ENCODE measurements at regions not wholly inside any gene's neighbourhood (a gene's known extent, or its start where the extent isn't known, plus 50 kb on each side); places are given as distances from the start of the nearest gene placed in this dataset.
"Not testable (repeated sequence)": the region's sequence is repeated elsewhere in the genome, so short reads cannot be mapped to it uniquely, and the experiment has no call there.

- DNase-seq = no peak
These were observed 122.0 kb upstream of the SOX14 start for GRCh38 chr3:137641879-137642704.

DNA sequence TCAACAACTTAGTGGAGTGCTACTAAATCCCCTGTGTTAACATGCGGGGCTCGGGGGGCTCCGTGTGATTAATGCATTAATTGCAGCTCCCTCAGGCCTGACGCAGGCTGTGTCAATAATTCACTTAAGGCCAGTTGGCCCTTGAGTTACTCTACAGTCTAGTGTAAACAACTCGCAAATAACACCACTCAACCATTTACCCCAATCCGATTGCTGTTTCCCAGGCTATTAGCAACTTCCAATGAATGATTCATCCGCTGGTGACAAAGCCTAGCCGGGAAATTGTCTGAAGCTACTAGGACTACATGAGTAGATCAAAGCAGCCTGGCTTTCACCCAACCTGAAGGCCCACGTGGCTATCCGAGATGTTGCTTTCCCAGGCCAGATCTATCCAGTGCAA is 121.3 kb upstream of the SOX14 start:
- no peak for DNase-seq

- no peak for DNase-seq
These were observed 116.9 kb upstream of the SOX14 start for GRCh38 chr3:137647179-137647578.

- DNase-seq = no peak
These were observed 94.5 kb upstream of the SOX14 start for GRCh38 chr3:137669519-137670060.

GRCh38 chr3:137687181-137687879 is 76.8 kb upstream of the SOX14 start:
- no peak for DNase-seq

- DNase-seq = peak; percentile 10
These were observed 71.2 kb upstream of the SOX14 start for GRCh38 chr3:137692803-137693431.

GRCh38 chr3:137693791-137694190 is 70.3 kb upstream of the SOX14 start:
- DNase-seq = no peak

GRCh38 chr3:137694836-137695235 is 69.3 kb upstream of the SOX14 start:
- no peak for DNase-seq

DNA sequence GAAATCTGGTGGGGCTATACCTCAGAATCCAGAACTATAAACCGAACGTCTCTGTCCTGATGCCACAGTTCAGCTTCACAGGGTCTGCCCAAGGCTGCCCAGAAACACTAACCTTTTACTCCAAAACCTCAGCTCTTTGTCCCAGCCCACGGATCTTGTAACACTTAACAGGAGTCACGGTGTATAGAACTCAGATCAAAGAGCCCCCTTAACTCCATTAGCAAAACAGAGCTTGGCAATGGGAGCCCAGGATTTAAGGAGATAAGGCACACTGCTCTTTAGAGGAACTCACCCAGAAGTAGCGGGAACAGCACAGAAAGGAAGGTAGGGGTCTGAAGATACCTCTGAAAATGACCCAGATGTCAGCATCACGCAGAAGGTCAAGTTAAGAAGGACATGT is 68.8 kb upstream of the SOX14 start:
- no peak for DNase-seq

DNA sequence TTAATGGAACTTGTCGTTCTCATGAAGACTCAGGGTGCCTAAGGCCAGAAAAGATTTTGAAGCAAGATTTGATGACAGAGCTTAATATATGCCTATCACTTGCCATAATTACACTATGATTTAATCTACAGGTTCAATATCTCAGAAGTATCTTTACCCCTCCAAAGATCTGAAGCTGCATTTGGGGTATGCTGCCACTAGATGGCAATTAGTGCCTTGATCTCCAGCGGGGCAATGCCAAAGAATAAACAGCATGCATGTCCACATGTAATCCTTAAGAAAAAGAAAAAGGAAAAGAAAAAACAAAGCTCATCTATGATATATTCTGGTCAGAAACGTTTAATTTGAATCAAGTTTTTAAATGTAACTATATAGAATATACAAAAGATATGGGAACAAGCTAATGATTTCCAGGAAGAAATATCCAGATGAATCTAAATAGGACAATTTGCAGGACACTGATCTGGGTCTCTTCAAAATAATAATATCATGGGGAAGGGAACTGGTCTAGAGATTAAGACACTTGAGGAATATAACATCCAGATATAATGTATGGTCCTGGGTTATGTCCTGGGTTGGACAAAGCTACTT is 55.0 kb upstream of the SOX14 start:
- DNase-seq = peak; percentile 21

GRCh38 chr3:137713965-137714364 is 50.1 kb upstream of the SOX14 start:
- not testable (repeated sequence) for DNase-seq

Measured in suppressor macrophage treated with lipopolysaccharide for 4 hours (primary cell).